Esophagus squamous epithelium (tissue), 5 donors: ENCODE measurements at regions not wholly inside any gene's neighbourhood (a gene's known extent, or its start where the extent isn't known, plus 50 kb on each side); places are given as distances from the start of the nearest gene placed in this dataset.

Experiments
- DNase-seq: peaks from one replicate; lab custom pipeline; 2025; lab: John Stamatoyannopoulos, UW
- H3K27ac ChIP-seq, 4 donors: fragments of 200-600 bp; sonication (generic); one replicate each; pipeline ENCODE4 v1.5.1; 2016 to 2019; ENCODE audit warnings: mild to moderate bottlenecking in 1 of 4
- H3K27me3 ChIP-seq, 4 donors: fragments of 200-600 bp; sonication (generic); 1 replicate in 3 of 4; 2 replicates in 1 of 4; pipeline versions ENCODE4 v1.5.1 to v1.6.0; 2017 to 2021; ENCODE audit warnings: antibody characterized with exemption in 1 of 4
- H3K36me3 ChIP-seq, 3 donors: fragments of 200-600 bp; sonication (generic); one replicate each; pipeline ENCODE4 v1.5.1; 2016 to 2019
- H3K4me1 ChIP-seq, 3 donors: fragments of 200-600 bp; sonication (generic); one replicate each; pipeline ENCODE4 v1.5.1; 2017 to 2019
- H3K4me3 ChIP-seq, 4 donors: fragments of 200-600 bp; sonication (generic); 1 replicate in 3 of 4; 2 replicates in 1 of 4; pipeline ENCODE4 v1.5.1; 2016 to 2019; ENCODE audit warnings: mild to moderate bottlenecking in 2 of 4, moderate library complexity in 1 of 4
- H3K9me3 ChIP-seq, 3 donors: fragments of 200-600 bp; sonication (generic); one replicate each; pipeline ENCODE4 v1.5.1; 2016 to 2019
- CTCF ChIP-seq, 6 experiments: fragments of 450-650 bp in 4 of 6; fragments of 200-600 bp in 2 of 6; sonication (generic) in 2 of 6; IDR thresholded peaks; one replicate each; pipeline ENCODE4 v1.5.1; 2016 to 2019; ENCODE audit warnings: antibody characterized with exemption in 6 of 6, mild to moderate bottlenecking in 4 of 6, moderate library complexity in 4 of 6
- POLR2A ChIP-seq, 4 donors: fragments of 450-650 bp; IDR thresholded peaks; one replicate each; pipeline ENCODE4 v1.6.1; 2017; ENCODE audit warnings: antibody characterized with exemption in 4 of 4, mild to moderate bottlenecking in 4 of 4, moderate library complexity in 3 of 4
- WGBS, 2 donors: methylation state at CpG; one replicate each; pipeline ENCODE4 v1.1.5; 2018; 5-methylcytosine and 5-hydroxymethylcytosine counted together
- intact Hi-C: fragments of 100-400 bp; cut with DNase I; formaldehyde crosslinking; loops from one replicate; pipeline ENCODE4 v1.15.0; 2022
- donor health status: DM: yes; HTN: yes; CAD: no.

- intact Hi-C loops: no loop called here
- no peak for DNase-seq
- Histone ChIP-seq H3K4me3 (no peak overlapping the region), H3K36me3 (no peaks in the 10 kb centered on the region), H3K27me3 (no peaks in the 10 kb centered on the region), H3K4me1 (no peaks in the 10 kb centered on the region), H3K9me3 (no peaks in the 10 kb centered on the region), H3K27ac (no peak overlapping the region)
- WGBS, 2 donors: 74 to 89% methylated on average over 5 of the region's 5 CpGs
- no peak for TF ChIP-seq POLR2A (IDR thresholded peaks at IDR 0.05)
- no peak for TF ChIP-seq CTCF (IDR thresholded peaks at IDR 0.05)
These were observed 753.3 kb upstream of the LRRN3 start for GRCh38 chr7:110337646-110338045.

- intact Hi-C loops: no loop called here
These were observed 743.8 kb upstream of the LRRN3 start for GRCh38 chr7:110347081-110347480.

GRCh38 chr7:110356438-110356837 is 734.5 kb upstream of the LRRN3 start:
- no peaks in the 10 kb centered on the region for H3K9me3 ChIP-seq
- no peaks in the 10 kb centered on the region for H3K27me3 ChIP-seq
- WGBS, 2 donors: 78% methylated on average over 2 of the region's 8 CpGs; no CpG with 5 or more reads in 1 of the 2 donors
- intact Hi-C loops: loop anchor here (5.0 kb wide), 1 partner anchor 336 kb away; no protein-coding TSS in a partner anchor
- no peak overlapping the region for H3K27ac ChIP-seq
- no peaks in the 10 kb centered on the region for H3K4me1 ChIP-seq
- H3K36me3 ChIP-seq: no peaks in the 10 kb centered on the region
- TF ChIP-seq CTCF (IDR thresholded peaks at IDR 0.05) (no peak), POLR2A (IDR thresholded peaks at IDR 0.05) (no peak)
- no peak for DNase-seq
- H3K4me3 ChIP-seq: no peak overlapping the region

More at GRCh38 chr7:110347081-110347480, 743.8 kb upstream of the LRRN3 start:
- TF ChIP-seq CTCF (IDR thresholded peaks at IDR 0.05) (no peak), POLR2A (IDR thresholded peaks at IDR 0.05) (no peak)
- H3K27me3 ChIP-seq: no peaks in the 10 kb centered on the region
- no peak overlapping the region for H3K4me3 ChIP-seq
- H3K36me3 ChIP-seq: no peaks in the 10 kb centered on the region
- H3K27ac ChIP-seq: no peak overlapping the region
- H3K4me1 ChIP-seq: no peaks in the 10 kb centered on the region
- no peak for DNase-seq
- WGBS, 2 donors: 81 to 83% methylated on average over 3 of the region's 3 CpGs
- no peaks in the 10 kb centered on the region for H3K9me3 ChIP-seq

GRCh38 chr7:110358028-110358427 is 732.9 kb upstream of the LRRN3 start:
- no peak overlapping the region for H3K27ac ChIP-seq
- intact Hi-C loops: loop anchor here (5.0 kb wide), 1 partner anchor 334 kb away; no protein-coding TSS in a partner anchor
- H3K4me3 ChIP-seq: no peak overlapping the region
- no peak for TF ChIP-seq POLR2A (IDR thresholded peaks at IDR 0.05)
- no peak for TF ChIP-seq CTCF (IDR thresholded peaks at IDR 0.05)
- no peaks in the 10 kb centered on the region for H3K27me3 ChIP-seq
- no peaks in the 10 kb centered on the region for H3K9me3 ChIP-seq
- no peaks in the 10 kb centered on the region for H3K36me3 ChIP-seq
- H3K4me1 ChIP-seq: no peaks in the 10 kb centered on the region
- no peak for DNase-seq
- 87 to 89% methylated on average over 1 of the region's 1 CpG for WGBS, 2 donors

- H3K4me3 ChIP-seq: no peak overlapping the region
- no peak for DNase-seq
- no peaks in the 10 kb centered on the region for H3K36me3 ChIP-seq
- H3K9me3 ChIP-seq: no peaks in the 10 kb centered on the region
- H3K4me1 ChIP-seq: no peaks in the 10 kb centered on the region
- TF ChIP-seq CTCF (IDR thresholded peaks at IDR 0.05) (no peak), POLR2A (IDR thresholded peaks at IDR 0.05) (no peak)
- intact Hi-C loops: no loop called here
- no peak overlapping the region for H3K27ac ChIP-seq
- 82 to 85% methylated on average over 3 of the region's 3 CpGs for WGBS, 2 donors
- H3K27me3 ChIP-seq: no peaks in the 10 kb centered on the region
These were observed 719.2 kb upstream of the LRRN3 start for GRCh38 chr7:110371709-110372108.
